DMS114 treated with DMSO at 0.1 percent for 48 hours (cell line): ENCODE measurements at regions not wholly inside any gene's neighbourhood (a gene's known extent, or its start where the extent isn't known, plus 50 kb on each side); places are given as distances from the start of the nearest gene placed in this dataset.
"Not testable (repeated sequence)": the region's sequence is repeated elsewhere in the genome, so short reads cannot be mapped to it uniquely, and the experiment has no call there.

Experiments used
- DNase-seq: peaks from one replicate; lab custom pipeline; 2025; ENCODE audit not compliant: unreplicated experiment; lab: John Stamatoyannopoulos, UW

GRCh38 chr10:81405399-81405798 lies 469.6 kb upstream of the NRG3 start:
- DNase-seq, result no peak

GRCh38 chr10:81414038-81414437 lies 461.0 kb upstream of the NRG3 start:
- DNase-seq, result no peak

GRCh38 chr10:81426722-81427121 lies 448.3 kb upstream of the NRG3 start:
- no peak for DNase-seq

GRCh38 chr10:81428456-81429134 lies 446.4 kb upstream of the NRG3 start:
- no peak for DNase-seq

GRCh38 chr10:81439445-81439844 lies 435.5 kb upstream of the NRG3 start:
- DNase-seq, result no peak

- not testable (repeated sequence) for DNase-seq
These were observed 433.4 kb upstream of the NRG3 start for GRCh38 chr10:81441624-81442023.

GRCh38 chr10:81444242-81444929 lies 430.6 kb upstream of the NRG3 start:
- DNase-seq, result no peak

GRCh38 chr10:81450651-81451050 lies 424.3 kb upstream of the NRG3 start:
- DNase-seq, result no peak

- DNase-seq, result no peak
These were observed 402.0 kb upstream of the NRG3 start for GRCh38 chr10:81472927-81473470.

- no peak for DNase-seq
These were observed 401.2 kb upstream of the NRG3 start for GRCh38 chr10:81473755-81474154.

- no peak for DNase-seq
These were observed 395.7 kb upstream of the NRG3 start for GRCh38 chr10:81479316-81479715.

GRCh38 chr10:81496626-81497025 lies 378.4 kb upstream of the NRG3 start:
- no peak for DNase-seq

- DNase-seq, result no peak
These were observed 376.9 kb upstream of the NRG3 start for GRCh38 chr10:81498011-81498551.

GRCh38 chr10:81502677-81503359 lies 372.2 kb upstream of the NRG3 start:
- no peak for DNase-seq

GRCh38 chr10:81505777-81506176 lies 369.2 kb upstream of the NRG3 start:
- DNase-seq, result not testable (repeated sequence)

GRCh38 chr10:81514811-81515210 lies 360.2 kb upstream of the NRG3 start:
- no peak for DNase-seq

- DNase-seq, result no peak
These were observed 354.3 kb upstream of the NRG3 start for GRCh38 chr10:81520688-81521087.

- DNase-seq, result no peak
These were observed 350.5 kb upstream of the NRG3 start for GRCh38 chr10:81524467-81524866.

- DNase-seq, result no peak
These were observed 342.6 kb upstream of the NRG3 start for GRCh38 chr10:81532403-81532802.

- DNase-seq, result no peak
These were observed 340.0 kb upstream of the NRG3 start for GRCh38 chr10:81534991-81535390.

GRCh38 chr10:81541517-81541916 lies 333.5 kb upstream of the NRG3 start:
- DNase-seq, result no peak

- DNase-seq, result no peak
These were observed 328.8 kb upstream of the NRG3 start for GRCh38 chr10:81546243-81546642.
